Heart left ventricle (tissue), 16 donors: ENCODE measurements at regions not wholly inside any gene's neighbourhood (a gene's known extent, or its start where the extent isn't known, plus 50 kb on each side); places are given as distances from the start of the nearest gene placed in this dataset.
"Not testable (repeated sequence)": the region's sequence is repeated elsewhere in the genome, so short reads cannot be mapped to it uniquely, and the experiment has no call there.

Experiments
- ATAC-seq, 4 donors: fragments of 200-7000 bp; cut with Tn5 transposase; one replicate each; pipeline ENCODE4 v1.9.1; 2020 to 2022; ENCODE audit warnings: moderate library complexity in 4 of 4, mild to moderate bottlenecking in 3 of 4, moderate number of reproducible peaks in 1 of 4
- DNase-seq, 5 donors: peaks; one replicate each; pipeline ENCODE4 v3.0.0-alpha.2; 2020
- H3K27ac ChIP-seq, 12 donors: fragments of 200-600 bp; sonication (generic) in 4 of 12; one replicate each; pipeline versions ENCODE4 v1.5.0 to v1.8.0; 2016 to 2022; ENCODE audit warnings: mild to moderate bottlenecking in 2 of 12
- H3K27me3 ChIP-seq, 9 donors: fragments of 200-600 bp; sonication (generic) in 2 of 9; one replicate each; pipeline versions ENCODE4 v1.5.1 to v1.8.0; 2016 to 2022; ENCODE audit warnings: mild to moderate bottlenecking in 3 of 9
- H3K36me3 ChIP-seq, 9 donors: fragments of 200-600 bp; sonication (generic) in 2 of 9; one replicate each; pipeline versions ENCODE4 v1.5.0 to v1.8.0; 2018 to 2022; ENCODE audit warnings: mild to moderate bottlenecking in 2 of 9
- H3K4me1 ChIP-seq, 12 donors: fragments of 200-600 bp; sonication (generic) in 4 of 12; one replicate each; pipeline versions ENCODE4 v1.5.0 to v1.8.0; 2016 to 2022; ENCODE audit warnings: mild to moderate bottlenecking in 3 of 12
- H3K4me3 ChIP-seq, 12 donors: fragments of 200-600 bp; sonication (generic) in 4 of 12; one replicate each; pipeline versions ENCODE4 v1.5.0 to v1.8.0; 2017 to 2022; ENCODE audit warnings: mild to moderate bottlenecking in 9 of 12, moderate library complexity in 4 of 12
- H3K9me3 ChIP-seq, 12 donors: fragments of 200-600 bp; sonication (generic) in 4 of 12; one replicate each; pipeline versions ENCODE4 v1.5.0 to v1.8.0; 2016 to 2022; ENCODE audit warnings: mild to moderate bottlenecking in 1 of 12
- CTCF ChIP-seq, 12 donors: fragments of 200-600 bp; sonication (generic) in 4 of 12; IDR thresholded peaks; one replicate each; pipeline versions ENCODE4 v1.5.0 to v1.8.0; 2018 to 2022; ENCODE audit warnings: antibody characterized with exemption in 12 of 12, mild to moderate bottlenecking in 5 of 12
- POLR2A ChIP-seq, 2 donors: fragments of 450-650 bp; IDR thresholded peaks; one replicate each; pipeline ENCODE4 v1.6.1; 2017; ENCODE audit warnings: antibody characterized with exemption in 2 of 2, mild to moderate bottlenecking in 2 of 2, moderate library complexity in 2 of 2
- WGBS, 4 donors: extraction: QIAGEN DNeasy Blood & Tissue Kit in 2 of 4; methylation state at CpG; one replicate each; pipeline versions ENCODE4 v1.1.5 to v1.1.7; 2013 to 2018; 5-methylcytosine and 5-hydroxymethylcytosine counted together
- intact Hi-C, 10 donors: fragments of 100-400 bp; cut with DNase I; formaldehyde crosslinking; loops; one replicate each; pipeline versions ENCODE4 v1.11.1 to v1.14.2; 2022
- donor health status: ischemic (EF 13 %, LVEDD 7.1; RV severe dilation, severe dysfunction).
- donor health status: healthy with polysubstance abuse.
- donor health status: DM: no; HTN: yes; CAD: no.
- donor health status: DM: no; HTN: no; CAD: no.
- donor health status: ischemic (EF 25% LVEDD 6.9; RV normal size, moderate dysfunction).
- donor health status: ischemic (EF 25% LVEDD 5.7; RV mildly dilated, moderate dysfunction).
- donor health status: healthy.
- donor health status: DM: yes; HTN: yes; CAD: no.
- donor health status: ischemic (EF 35%, LVEDD 5.7; RV mildly dilated, moderate dysfunction).
- donor health status: nonischemic (EF 11% LVEDD 7.7; RV severe dilation, severe dysfunction).
- donor health status: DM: yes; HTN: yes; CAD: no.
- donor health status: PGD.
- donor health status: ischemic (EF 29% LVEDD 5.4; RV normal size, mild dysfunction).
- donor health status: nonischemic (EF 23%, LVEDD 6.1; RV moderate dilation, normal function).

DNA sequence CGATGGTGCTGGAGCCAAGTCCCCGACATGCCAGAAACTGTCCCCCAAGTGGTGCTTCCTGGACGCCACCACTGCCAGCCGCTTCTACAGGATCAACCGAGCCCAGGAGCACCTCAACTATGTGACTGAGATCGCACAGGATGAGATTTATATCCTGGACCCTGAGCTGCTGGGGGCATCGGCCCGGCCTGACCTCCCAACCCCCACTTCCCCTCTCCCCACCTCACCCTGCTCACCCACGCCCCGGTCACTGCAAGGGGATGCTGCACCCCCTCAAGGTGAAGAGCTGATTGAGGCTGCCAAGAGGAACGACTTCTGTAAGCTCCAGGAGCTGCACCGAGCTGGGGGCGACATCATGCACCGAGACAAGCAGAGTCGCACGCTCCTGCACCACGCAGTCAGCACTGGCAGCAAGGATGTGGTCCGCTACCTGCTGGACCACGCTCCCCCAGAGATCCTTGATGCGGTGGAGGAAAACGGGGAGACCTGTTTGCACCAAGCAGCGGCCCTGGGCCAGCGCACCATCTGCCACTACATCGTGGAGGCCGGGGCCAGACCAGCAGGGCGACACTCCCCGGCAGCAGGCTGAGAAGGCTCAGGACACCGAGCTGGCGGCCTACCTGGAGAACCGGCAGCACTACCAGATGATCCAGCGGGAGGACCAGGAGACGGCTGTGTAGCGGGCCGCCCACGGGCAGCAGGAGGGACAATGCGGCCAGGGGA lies 91.0 kb downstream of the LACC1 start:
- H3K4me3 ChIP-seq, H3K27ac ChIP-seq, H3K36me3 ChIP-seq, intact Hi-C loops, H3K9me3 ChIP-seq, DNase-seq, H3K27me3 ChIP-seq, H3K4me1 ChIP-seq: not testable (repeated sequence)
- 91 to 97% (median 95%) methylated on average over 23 to 36 of the region's 36 CpGs for WGBS, 4 donors
- ATAC-seq = peak in 1 of 4 donors; percentile 22

GRCh38 chr13:43971324-43971723 lies 91.6 kb downstream of the LACC1 start:
- H3K9me3 ChIP-seq, H3K27ac ChIP-seq, H3K4me1 ChIP-seq, H3K4me3 ChIP-seq, DNase-seq, intact Hi-C loops, H3K27me3 ChIP-seq, H3K36me3 ChIP-seq: not testable (repeated sequence)
- WGBS, 4 donors = 96 to 100% (median 99%) methylated on average over 1 to 16 of the region's 19 CpGs
- ATAC-seq = peak in 1 of 4 donors; percentile 52

- Histone ChIP-seq H3K27me3 (no peaks in the 10 kb centered on the region), H3K4me1 (peaks cover 0 to 8% (median 0%) of the 10 kb centered on the region in 12 donors), H3K4me3 (no peak overlapping the region), H3K27ac (no peak overlapping the region), H3K9me3 (no peaks in the 10 kb centered on the region), H3K36me3 (no peaks in the 10 kb centered on the region)
- intact Hi-C loops = no loop called here
- no peak for TF ChIP-seq POLR2A (IDR thresholded peaks at IDR 0.05)
- TF ChIP-seq CTCF (IDR thresholded peaks at IDR 0.05) = no peak
- no peak for ATAC-seq
- 62 to 83% (median 67%) methylated on average over 1 of the region's 1 CpG for whole genome bisulfite sequencing, 4 donors
- DNase-seq = no peak
Observed at GRCh38 chr13:43977911-43978310, 98.2 kb downstream of the LACC1 start.

- no peak overlapping the region for H3K4me3 ChIP-seq
- no peaks in the 10 kb centered on the region for H3K36me3 ChIP-seq
- no peaks in the 10 kb centered on the region for H3K27me3 ChIP-seq
- no peak overlapping the region for H3K27ac ChIP-seq
- no peaks in the 10 kb centered on the region for H3K9me3 ChIP-seq
- ATAC-seq (no peak), DNase-seq (no peak)
- H3K4me1 ChIP-seq = peaks cover 0 to 8% (median 0%) of the 10 kb centered on the region in 12 donors
- TF ChIP-seq CTCF (IDR thresholded peaks at IDR 0.05) = no peak
- no peak for TF ChIP-seq POLR2A (IDR thresholded peaks at IDR 0.05)
- WGBS, 4 donors = 71 to 80% (median 75%) methylated on average over 5 of the region's 5 CpGs
- intact Hi-C loops = no loop called here
Observed at GRCh38 chr13:43978688-43979087, 99.0 kb downstream of the LACC1 start.

- ATAC-seq (no peak), DNase-seq (no peak)
- TF ChIP-seq POLR2A (IDR thresholded peaks at IDR 0.05) = no peak
- no peak for TF ChIP-seq CTCF (IDR thresholded peaks at IDR 0.05)
- 82 to 90% (median 88%) methylated on average over 2 of the region's 2 CpGs for WGBS, 4 donors
- H3K9me3 ChIP-seq = no peaks in the 10 kb centered on the region
- H3K4me3 ChIP-seq = no peak overlapping the region
- intact Hi-C loops = no loop called here
- H3K36me3 ChIP-seq = no peaks in the 10 kb centered on the region
- no peaks in the 10 kb centered on the region for H3K27me3 ChIP-seq
- H3K4me1 ChIP-seq = peaks cover 0 to 8% (median 0%) of the 10 kb centered on the region in 12 donors
- no peak overlapping the region for H3K27ac ChIP-seq
Observed at GRCh38 chr13:43979492-43979891, 99.8 kb downstream of the LACC1 start.
